Naive thymus-derived CD4-positive, alpha-beta T cell (primary cell): ENCODE measurements at regions not wholly inside any gene's neighbourhood (a gene's known extent, or its start where the extent isn't known, plus 50 kb on each side); places are given as distances from the start of the nearest gene placed in this dataset.

Experiments used
- ATAC-seq: fragments of 150-1000 bp; cut with Tn5 transposase; 2 replicates; pipeline ENCODE4 v1.10.0; 2021; ENCODE audit warnings: mild to moderate bottlenecking, moderate library complexity
- CTCF ChIA-PET: fragments of 350-600 bp; sonication (Branson Sonifier 250); formaldehyde crosslinking; loops from one replicate; lab custom pipeline; 2021; ENCODE audit warnings: antibody characterized with exemption; lab: Charles Lee
- POLR2A ChIA-PET: fragments of 350-600 bp; sonication (Branson Sonifier 250); formaldehyde crosslinking; loops from one replicate; lab custom pipeline; 2021; ENCODE audit warnings: antibody characterized with exemption, inconsistent platforms; lab: Charles Lee
- DNase-seq, 9 donors: peaks; one replicate each; pipeline versions ENCODE4 v3.0.0 to v3.0.0-alpha.2; 2020 to 2022; ENCODE audit warnings: mixed read lengths in 1 of 9
- H3K27ac ChIP-seq: one replicate; pipeline ENCODE4 v1.7.0; 2013; ENCODE audit warnings: mild to moderate bottlenecking, low read depth, low read length, moderate library complexity
- H3K27me3 ChIP-seq, 2 donors: one replicate each; pipeline ENCODE4 v1.7.0; 2013; ENCODE audit warnings: low read length in 2 of 2, mild to moderate bottlenecking in 2 of 2, moderate library complexity in 2 of 2; ENCODE audit not compliant: control insufficient read depth in 2 of 2, insufficient read depth in 2 of 2
- H3K36me3 ChIP-seq, 3 experiments: 1 replicate in 2 of 3; 2 replicates in 1 of 3; pipeline ENCODE4 v1.7.0; 2013; ENCODE audit warnings: low read length in 3 of 3, mild to moderate bottlenecking in 3 of 3, moderate library complexity in 1 of 3; ENCODE audit not compliant: insufficient read depth in 3 of 3, control insufficient read depth in 2 of 3
- H3K4me1 ChIP-seq, 2 donors: one replicate each; pipeline ENCODE4 v1.7.0; 2013; ENCODE audit warnings: low read length in 2 of 2, mild to moderate bottlenecking in 2 of 2, moderate library complexity in 1 of 2; ENCODE audit not compliant: control insufficient read depth in 2 of 2, insufficient read depth in 2 of 2
- H3K4me3 ChIP-seq: 2 replicates; pipeline ENCODE4 v1.7.0; 2013; ENCODE audit warnings: mild to moderate bottlenecking, low read length
- H3K9me3 ChIP-seq, 3 experiments: 1 replicate in 2 of 3; 2 replicates in 1 of 3; pipeline ENCODE4 v1.7.0; 2013; ENCODE audit warnings: low read length in 3 of 3; ENCODE audit not compliant: control insufficient read depth in 2 of 3
- H3K27ac Mint-ChIP-seq, 9 donors: one replicate each; pipeline ENCODE4 v1.8.0; 2020 to 2022; ENCODE audit warnings: mixed read lengths in 9 of 9, mild to moderate bottlenecking in 8 of 9, moderate library complexity in 5 of 9, inconsistent platforms in 2 of 9
- H3K27me3 Mint-ChIP-seq, 5 donors: one replicate each; pipeline ENCODE4 v1.8.0; 2021 to 2022; ENCODE audit warnings: mixed read lengths in 5 of 5, mild to moderate bottlenecking in 1 of 5
- H3K36me3 Mint-ChIP-seq, 5 donors: one replicate each; pipeline ENCODE4 v1.8.0; 2020 to 2022; ENCODE audit warnings: mixed read lengths in 5 of 5, mild to moderate bottlenecking in 3 of 5, inconsistent platforms in 1 of 5
- H3K4me1 Mint-ChIP-seq, 7 donors: one replicate each; pipeline ENCODE4 v1.8.0; 2020 to 2022; ENCODE audit warnings: mixed read lengths in 7 of 7, mild to moderate bottlenecking in 3 of 7, inconsistent platforms in 1 of 7
- H3K4me3 Mint-ChIP-seq, 10 donors: one replicate each; pipeline ENCODE4 v1.8.0; 2020 to 2022; ENCODE audit warnings: mild to moderate bottlenecking in 10 of 10, mixed read lengths in 10 of 10, moderate library complexity in 6 of 10, inconsistent platforms in 2 of 10
- H3K9me3 Mint-ChIP-seq, 11 donors: one replicate each; pipeline ENCODE4 v1.8.0; 2020 to 2022; ENCODE audit warnings: mixed read lengths in 11 of 11, mild to moderate bottlenecking in 4 of 11, inconsistent platforms in 1 of 11, moderate library complexity in 1 of 11
- intact Hi-C, 2 donors: fragments of 100-400 bp; cut with micrococcal nuclease; formaldehyde crosslinking; loops; one replicate each; pipeline ENCODE4 v1.15.1; 2023

- intact Hi-C loops = no loop called here
- Mint-ChIP-seq H3K27me3 (peaks cover 26 to 39% (median 33%) of the 10 kb centered on the region in 5 donors), H3K27ac (no peak overlapping the region), H3K4me3 (no peak overlapping the region), H3K36me3 (no peaks in the 10 kb centered on the region), H3K4me1 (peaks cover 0 to 4% (median 0%) of the 10 kb centered on the region in 7 donors), H3K9me3 (peaks cover 0 to 6% (median 0%) of the 10 kb centered on the region in 11 donors)
- no peaks in the 10 kb centered on the region for H3K4me1 ChIP-seq
- POLR2A ChIA-PET = no interaction called here
- CTCF ChIA-PET = no interaction called here
- H3K9me3 ChIP-seq = no peaks in the 10 kb centered on the region
- H3K4me3 ChIP-seq = no peak overlapping the region
- H3K36me3 ChIP-seq = no peaks in the 10 kb centered on the region
- ATAC-seq (no peak), DNase-seq (no peak)
- no peak overlapping the region for H3K27ac ChIP-seq
- H3K27me3 ChIP-seq = peaks cover 0 to 3% of the 10 kb centered on the region in 2 donors
Measured at GRCh38 chr12:114733919-114734318, 49.9 kb upstream of the TBX3 start.
